Epidermal melanocyte (primary cell): ENCODE measurements at regions not wholly inside any gene's neighbourhood (a gene's known extent, or its start where the extent isn't known, plus 50 kb on each side); places are given as distances from the start of the nearest gene placed in this dataset.
"Not testable (repeated sequence)": the region's sequence is repeated elsewhere in the genome, so short reads cannot be mapped to it uniquely, and the experiment has no call there.

Experiments
- DNase-seq: peaks from one replicate; pipeline ENCODE4 v3.0.0; 2011; ENCODE audit warnings: low spot score; ENCODE audit not compliant: insufficient read length

GRCh38 chr5:109575506-109575905 lies 114.2 kb upstream of the MAN2A1 start:
- no peak for DNase-seq

GRCh38 chr5:109574985-109575384 lies 114.7 kb upstream of the MAN2A1 start:
- no peak for DNase-seq

GRCh38 chr5:109573766-109574165 lies 116.0 kb upstream of the MAN2A1 start:
- no peak for DNase-seq

GRCh38 chr5:109573256-109573655 lies 116.5 kb upstream of the MAN2A1 start:
- DNase-seq: no peak

GRCh38 chr5:109571785-109572184 lies 117.9 kb upstream of the MAN2A1 start:
- no peak for DNase-seq

GRCh38 chr5:109570362-109570874 lies 119.3 kb upstream of the MAN2A1 start:
- no peak for DNase-seq

GRCh38 chr5:109567374-109568044 lies 122.2 kb upstream of the MAN2A1 start:
- DNase-seq: no peak

- DNase-seq: no peak
These were observed 123.4 kb upstream of the MAN2A1 start for GRCh38 chr5:109566361-109566760.

- DNase-seq: no peak
These were observed 126.0 kb upstream of the MAN2A1 start for GRCh38 chr5:109563739-109564138.

GRCh38 chr5:109563189-109563588 lies 126.5 kb upstream of the MAN2A1 start:
- DNase-seq: no peak

GRCh38 chr5:109562441-109562840 lies 127.3 kb upstream of the MAN2A1 start:
- DNase-seq: no peak

- DNase-seq: no peak
These were observed 128.3 kb upstream of the MAN2A1 start for GRCh38 chr5:109561447-109561846.

GRCh38 chr5:109560554-109560953 lies 129.2 kb upstream of the MAN2A1 start:
- DNase-seq: no peak

- no peak for DNase-seq
These were observed 130.8 kb upstream of the MAN2A1 start for GRCh38 chr5:109558952-109559351.

- no peak for DNase-seq
These were observed 131.4 kb upstream of the MAN2A1 start for GRCh38 chr5:109558364-109558763.

GRCh38 chr5:109553846-109554245 lies 135.9 kb upstream of the MAN2A1 start:
- DNase-seq: no peak

- not testable (repeated sequence) for DNase-seq
These were observed 138.5 kb upstream of the MAN2A1 start for GRCh38 chr5:109551234-109551633.

- DNase-seq: no peak
These were observed 139.7 kb upstream of the MAN2A1 start for GRCh38 chr5:109550077-109550476.

GRCh38 chr5:109546461-109546860 lies 136.7 kb upstream of the PJA2 start:
- DNase-seq: no peak

- DNase-seq: not testable (repeated sequence)
These were observed 135.1 kb upstream of the PJA2 start for GRCh38 chr5:109544873-109545272.

- DNase-seq: not testable (repeated sequence)
These were observed 128.9 kb upstream of the PJA2 start for GRCh38 chr5:109538692-109539091.

- DNase-seq: not testable (repeated sequence)
These were observed 125.3 kb upstream of the PJA2 start for GRCh38 chr5:109535090-109535489.

GRCh38 chr5:109533751-109534272 lies 124.0 kb upstream of the PJA2 start:
- DNase-seq: no peak
